ENCODE measurements at regions not wholly inside any gene's neighbourhood (a gene's known extent, or its start where the extent isn't known, plus 50 kb on each side); places are given as distances from the start of the nearest gene placed in this dataset.

- no peak overlapping the region for H3K4ac ChIP-seq (ENCODE audit: low read depth, low read length)
- no peak overlapping the region for H3K23ac ChIP-seq (ENCODE audit: low read depth, low read length)
- ChIA-PET CTCF (no interaction called here), POLR2A (ENCODE audit: unreplicated experiment) (no interaction called here)
- no peak overlapping the region for H3K27ac ChIP-seq (ENCODE audit: insufficient read depth, low read length)
- H4K91ac ChIP-seq (ENCODE audit: insufficient read depth, low read depth, low read length): no peak overlapping the region
- intact Hi-C loops (cut with micrococcal nuclease): no loop called here
- no peaks in the 10 kb centered on the region for H3K4me1 ChIP-seq (ENCODE audit: control insufficient read depth, insufficient read depth, low read length)
- H3K9me1 ChIP-seq (ENCODE audit: insufficient read depth, low read length): no peaks in the 10 kb centered on the region
- H3K18ac ChIP-seq (ENCODE audit: low read depth, low read length): no peak overlapping the region
- H4K20me1 ChIP-seq (ENCODE audit: insufficient read depth, low read length): no peaks in the 10 kb centered on the region
- H3K4me2 ChIP-seq (ENCODE audit: low read depth, low read length): no peak overlapping the region
- H3K56ac ChIP-seq (ENCODE audit: extremely low read depth, insufficient read depth, low read length): no peak overlapping the region
- H3K79me1 ChIP-seq (ENCODE audit: low read depth in 1 of 2, low read length in 2 of 2): no peaks in the 10 kb centered on the region
- H3K9ac ChIP-seq (ENCODE audit: low read depth, low read length): no peak overlapping the region
- H3K9me3 ChIP-seq (ENCODE audit: control insufficient read depth, insufficient read depth, low read length): peaks cover 37% of the 10 kb centered on the region
- H4K5ac ChIP-seq (ENCODE audit: low read depth, low read length): no peak overlapping the region
- H3K36me3 ChIP-seq (ENCODE audit: control insufficient read depth, insufficient read depth, low read length): no peaks in the 10 kb centered on the region
- no peak for TF ChIP-seq FOS (IDR thresholded peaks at IDR 0.05; ENCODE audit: low read depth, low read length)
- TF ChIP-seq BHLHE40 (IDR thresholded peaks at IDR 0.05; ENCODE audit: low read depth, low read length): no peak
- no peak for TF ChIP-seq ELK1 (IDR thresholded peaks at IDR 0.05; ENCODE audit: borderline replicate concordance, low read depth, low read length)
- TF ChIP-seq CEBPB (IDR thresholded peaks at IDR 0.05; ENCODE audit: low read depth, low read length): no peak
- no peak for TF ChIP-seq MXI1 (IDR thresholded peaks at IDR 0.05; ENCODE audit: borderline replicate concordance, low read depth, low read length)
- no peak for TF ChIP-seq USF2 (IDR thresholded peaks at IDR 0.05; ENCODE audit: low read depth, low read length)
- TF ChIP-seq CHD1 (IDR thresholded peaks at IDR 0.05; ENCODE audit: low read depth, low read length): no peak
- TF ChIP-seq MAZ (IDR thresholded peaks at IDR 0.05; ENCODE audit: borderline replicate concordance, low read depth, low read length): no peak
- no peak for TF ChIP-seq POLR2A (IDR thresholded peaks at IDR 0.05; ENCODE audit: low read depth, low read length)
- TF ChIP-seq RAD21 (IDR thresholded peaks at IDR 0.05; ENCODE audit: low read length): no peak
- no peak for TF ChIP-seq SMC3 (IDR thresholded peaks at IDR 0.05; ENCODE audit: low read depth, low read length)
- no peak for TF ChIP-seq RFX5 (IDR thresholded peaks at IDR 0.05; ENCODE audit: low read depth, low read length)
- no peak for TF ChIP-seq NFE2L2 (IDR thresholded peaks at IDR 0.05; ENCODE audit: low read depth, low read length)
- no peak overlapping the region for H2BK120ac ChIP-seq (ENCODE audit: low read depth, low read length)
- in situ Hi-C loops (cut with MboI; ENCODE audit: low sequenced_read_pairs): no loop called here
- H2BK5ac ChIP-seq (ENCODE audit: low read depth, low read length, poor library complexity, severe bottlenecking): no peak overlapping the region
- no peak overlapping the region for H2BK15ac ChIP-seq (ENCODE audit: low read depth, low read length)
- H4K8ac ChIP-seq (ENCODE audit: low read depth in 2 of 2, low read length in 2 of 2): no peak overlapping the region
- H2BK20ac ChIP-seq (ENCODE audit: low read depth, low read length): no peak overlapping the region
- WGBS, 2 experiments (ENCODE audit: extremely low coverage in 2 of 2, insufficient read length in 1 of 2): no CpG with 5 or more reads among the region's 3 CpGs
- no peak for DNase-seq
- no peak overlapping the region for H3K14ac ChIP-seq (replicated peaks; ENCODE audit: low read depth, low read length)
- H3K4me3 ChIP-seq (ENCODE audit: insufficient read depth, low read depth, low read length): no peak overlapping the region
- dilution Hi-C loops (cut with HindIII; ENCODE audit: low sequenced_read_pairs, unreplicated experiment): no loop called here
- no peak overlapping the region for H2AFZ ChIP-seq (replicated peaks; ENCODE audit: low read length, poor library complexity)
- no TSS peak for BruUV-seq (replicated peaks)
- H2AK9ac ChIP-seq (replicated peaks; ENCODE audit: low read depth, low read length, poor library complexity): no peak overlapping the region
- H2AK5ac ChIP-seq (ENCODE audit: low read depth, low read length): no peak overlapping the region
- no peak for ATAC-seq (ENCODE audit: low read depth)
- no peaks in the 10 kb centered on the region for H3K27me3 ChIP-seq (ENCODE audit: control insufficient read depth, insufficient read depth, low read length)
Measured at GRCh38 chr10:123943307-123943706, 51.7 kb upstream of the CPXM2 start.
